Small intestine (tissue), 7 donors: ENCODE measurements at regions not wholly inside any gene's neighbourhood (a gene's known extent, or its start where the extent isn't known, plus 50 kb on each side); places are given as distances from the start of the nearest gene placed in this dataset.

Source experiments
- DNase-seq, 2 donors: peaks; one replicate each; pipeline versions ENCODE4 v3.0.0 to v3.0.0-alpha.2; 2013
- FAIRE-seq: peaks from 2 replicates; lab custom pipeline; 2012; peaks lifted over from hg19 to GRCh38; lab: Jason Lieb, UNC
- H3K27ac ChIP-seq, 3 donors: one replicate each; pipeline ENCODE4 v1.5.1; 2013; ENCODE audit warnings: low read length in 2 of 3, mild to moderate bottlenecking in 2 of 3, control low read depth in 1 of 3, inconsistent platforms in 1 of 3, low read depth in 1 of 3, moderate library complexity in 1 of 3
- H3K27me3 ChIP-seq, 3 donors: one replicate each; pipeline ENCODE4 v1.6.1; 2013; ENCODE audit warnings: low read length in 3 of 3, inconsistent platforms in 1 of 3; ENCODE audit not compliant: control insufficient read depth in 3 of 3, insufficient read depth in 3 of 3
- H3K36me3 ChIP-seq, 3 donors: one replicate each; pipeline ENCODE4 v1.6.1; 2013; ENCODE audit warnings: low read length in 3 of 3, inconsistent platforms in 1 of 3, low read depth in 1 of 3, mild to moderate bottlenecking in 1 of 3, moderate library complexity in 1 of 3; ENCODE audit not compliant: control insufficient read depth in 3 of 3, insufficient read depth in 2 of 3
- H3K4me1 ChIP-seq, 3 donors: one replicate each; pipeline ENCODE4 v1.6.1; 2013; ENCODE audit warnings: low read length in 2 of 3, inconsistent platforms in 1 of 3, low read depth in 1 of 3, mild to moderate bottlenecking in 1 of 3, moderate library complexity in 1 of 3; ENCODE audit not compliant: control insufficient read depth in 3 of 3, insufficient read depth in 2 of 3
- H3K4me3 ChIP-seq, 3 donors: one replicate each; pipeline ENCODE4 v1.5.1; 2013; ENCODE audit warnings: low read length in 3 of 3, control low read depth in 1 of 3, inconsistent platforms in 1 of 3, low read depth in 1 of 3, mild to moderate bottlenecking in 1 of 3, moderate library complexity in 1 of 3
- H3K9me3 ChIP-seq, 2 donors: one replicate each; pipeline ENCODE4 v1.6.1; 2013; ENCODE audit warnings: low read depth in 1 of 2, low read length in 1 of 2; ENCODE audit not compliant: control insufficient read depth in 2 of 2, insufficient read depth in 1 of 2
- WGBS, 3 donors: extraction: QIAGEN DNeasy Blood & Tissue Kit; methylation state at CpG; one replicate each; pipeline ENCODE4 v1.1.7; 2013; 5-methylcytosine and 5-hydroxymethylcytosine counted together
- donor health status: healthy with polysubstance abuse.
- donor health status: control.
- donor health status: control.
- donor health status: Bipolar disorder and iron deficiency.
- donor health status: healthy.

DNA sequence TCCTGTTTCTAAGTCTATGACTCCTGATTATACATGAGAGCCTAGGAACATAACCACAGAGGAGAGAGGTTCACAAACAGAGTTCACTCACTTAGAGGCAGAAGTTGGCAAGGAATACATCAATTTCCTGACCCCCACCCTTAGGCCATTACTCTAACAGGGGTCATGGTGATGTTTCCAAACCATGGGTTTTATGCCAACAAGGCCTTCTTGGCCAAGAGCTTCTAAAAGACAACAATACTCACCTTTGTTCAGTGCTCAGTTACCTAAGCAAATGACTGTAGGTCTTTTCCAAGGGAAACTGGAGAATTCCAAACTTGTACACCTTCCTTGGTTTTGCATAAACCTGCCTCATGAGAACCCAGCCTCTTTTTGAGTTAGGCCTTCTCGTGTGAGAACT lies 52.6 kb downstream of the ERICH4 start:
- H3K9me3 ChIP-seq: no peaks in the 10 kb centered on the region
- no peak overlapping the region for H3K27ac ChIP-seq
- H3K27me3 ChIP-seq: peaks cover 0 to 9% (median 0%) of the 10 kb centered on the region in 3 donors
- no peaks in the 10 kb centered on the region for H3K36me3 ChIP-seq
- WGBS, 3 donors: 25 to 37% (median 29%) methylated on average over 1 of the region's 1 CpG
- FAIRE-seq: no peak
- H3K4me1 ChIP-seq: no peaks in the 10 kb centered on the region
- no peak for DNase-seq
- no peak overlapping the region for H3K4me3 ChIP-seq

DNA sequence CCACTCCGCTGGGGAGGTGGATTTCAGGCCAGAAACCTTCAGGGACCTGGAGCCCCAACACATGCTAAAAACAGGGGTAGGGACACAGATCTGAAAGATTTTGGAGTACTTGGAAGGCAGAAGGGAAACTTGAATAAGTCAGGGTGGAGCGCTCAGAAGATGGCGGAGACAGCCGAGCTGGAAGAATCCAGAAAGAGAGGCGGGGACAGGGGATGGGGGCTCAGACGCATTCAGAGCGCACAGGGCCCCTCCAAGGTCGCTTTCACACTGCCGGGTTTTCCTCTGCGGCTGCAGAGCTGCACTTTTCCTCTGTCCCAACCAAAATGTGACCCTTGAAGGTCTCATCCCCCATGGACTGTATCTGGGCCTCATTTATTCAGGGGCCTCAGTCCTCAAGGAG lies 56.9 kb downstream of the ERICH4 start:
- Histone ChIP-seq H3K4me3 (peak overlapping the region in 1 of 3 donors; percentile 25), H3K27me3 (peaks cover 0 to 9% (median 0%) of the 10 kb centered on the region in 3 donors), H3K4me1 (no peaks in the 10 kb centered on the region), H3K36me3 (no peaks in the 10 kb centered on the region), H3K27ac (peak overlapping the region in 2 of 3 donors; percentile 48 to 72), H3K9me3 (no peaks in the 10 kb centered on the region)
- FAIRE-seq (no peak), DNase-seq (no peak)
- WGBS, 3 donors: 76 to 87% (median 82%) methylated on average over 10 of the region's 10 CpGs

DNA sequence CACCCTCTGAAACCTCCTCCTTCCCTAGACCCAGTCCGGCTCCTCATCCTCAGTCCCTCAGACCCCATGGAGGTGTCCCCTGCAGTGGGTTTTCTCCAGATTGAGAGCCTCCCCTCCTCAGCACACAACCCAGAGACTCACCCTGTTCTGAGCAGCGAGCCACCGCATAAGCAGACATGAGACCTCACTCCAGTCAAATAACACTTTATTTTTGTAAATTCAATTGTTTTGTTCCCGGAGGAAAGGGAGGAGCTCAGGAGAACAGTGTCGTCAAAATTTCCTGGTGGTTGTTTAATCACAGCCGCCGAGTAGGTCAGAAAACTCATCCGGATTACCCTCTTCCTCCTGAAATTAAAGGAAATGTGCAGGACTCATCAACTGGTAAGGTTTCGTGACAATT lies 57.5 kb downstream of the ERICH4 start:
- WGBS, 3 donors: 77 to 91% (median 85%) methylated on average over 9 of the region's 9 CpGs
- FAIRE-seq (no peak), DNase-seq (no peak)
- H3K27ac ChIP-seq: peak overlapping the region in 2 of 3 donors; percentile 48 to 72
- no peaks in the 10 kb centered on the region for H3K4me1 ChIP-seq
- H3K27me3 ChIP-seq: peaks cover 0 to 9% (median 0%) of the 10 kb centered on the region in 3 donors
- H3K9me3 ChIP-seq: no peaks in the 10 kb centered on the region
- peak overlapping the region in 1 of 3 donors; percentile 25 for H3K4me3 ChIP-seq
- no peaks in the 10 kb centered on the region for H3K36me3 ChIP-seq

DNA sequence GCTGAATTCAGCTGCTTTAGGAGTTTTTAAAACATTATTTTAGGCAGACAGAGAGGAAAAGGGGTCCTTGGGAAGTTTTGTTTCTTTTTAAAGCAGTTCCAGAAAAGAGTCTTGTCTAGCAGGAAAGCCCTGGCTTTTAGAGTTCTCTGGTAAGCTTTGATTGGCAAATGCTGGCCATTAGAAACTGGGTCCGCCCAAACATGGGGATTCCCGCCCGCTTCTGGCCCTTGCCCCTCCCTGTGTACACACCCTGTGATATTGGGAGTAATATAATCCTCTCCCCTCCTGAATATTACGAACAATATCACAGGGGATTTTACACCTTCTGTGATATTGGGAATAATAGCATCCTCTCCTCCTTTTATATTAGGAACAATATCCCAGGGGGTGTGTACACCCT lies 58.9 kb downstream of the ERICH4 start:
- WGBS, 3 donors: 19 to 55% (median 36%) methylated on average over 4 of the region's 4 CpGs
- H3K27ac ChIP-seq: no peak overlapping the region
- H3K4me3 ChIP-seq: no peak overlapping the region
- no peak for FAIRE-seq
- H3K4me1 ChIP-seq: no peaks in the 10 kb centered on the region
- H3K9me3 ChIP-seq: no peaks in the 10 kb centered on the region
- H3K27me3 ChIP-seq: peaks cover 0 to 9% (median 2%) of the 10 kb centered on the region in 3 donors
- DNase-seq: no peak
- no peaks in the 10 kb centered on the region for H3K36me3 ChIP-seq

DNA sequence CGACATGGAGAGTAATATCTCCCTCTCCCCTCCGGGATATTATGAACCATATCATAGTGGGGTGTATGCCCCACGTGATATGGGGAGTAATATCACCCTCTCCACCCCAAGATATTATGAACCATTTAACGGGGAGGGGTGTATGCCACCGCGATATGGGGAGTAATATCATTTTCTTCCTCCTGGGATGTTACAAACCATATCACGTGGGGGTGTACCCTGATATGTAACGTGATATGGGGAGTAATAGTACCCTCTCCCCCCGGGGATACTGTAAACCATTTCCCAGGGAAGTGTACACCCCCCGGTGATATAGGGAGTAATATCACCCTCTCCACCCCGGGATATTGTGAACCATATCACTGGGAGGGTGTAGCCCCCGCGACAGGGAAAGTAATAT lies 62.1 kb downstream of the ERICH4 start:
- 80 to 81% (median 81%) methylated on average over 13 of the region's 13 CpGs for WGBS, 3 donors
- DNase-seq: no peak
- no peak for FAIRE-seq
- H3K27me3 ChIP-seq: peaks cover 1 to 2% (median 2%) of the 10 kb centered on the region in 3 donors
- no peaks in the 10 kb centered on the region for H3K4me1 ChIP-seq
- H3K27ac ChIP-seq: no peak overlapping the region
- H3K4me3 ChIP-seq: no peak overlapping the region
- H3K9me3 ChIP-seq: no peaks in the 10 kb centered on the region
- no peaks in the 10 kb centered on the region for H3K36me3 ChIP-seq

DNA sequence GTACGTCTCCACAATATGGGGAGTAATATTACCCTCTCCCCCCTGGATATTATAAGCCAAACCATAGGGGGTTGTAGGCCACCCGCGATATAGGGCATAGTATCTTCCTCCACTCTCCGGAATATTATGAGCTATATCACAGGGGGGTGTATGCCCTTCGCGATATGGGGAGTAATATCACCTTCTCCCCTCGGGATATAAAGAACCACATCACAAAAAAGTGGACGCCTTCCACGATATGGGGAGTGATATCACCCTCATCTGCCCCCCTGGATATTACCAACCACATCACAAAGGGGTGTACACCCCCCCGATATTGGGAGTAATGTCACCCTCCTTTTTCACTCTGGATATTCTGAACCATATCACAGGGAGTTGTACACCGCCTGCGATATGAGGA lies 65.5 kb upstream of the CEACAM21 start:
- no peaks in the 10 kb centered on the region for H3K4me1 ChIP-seq
- H3K9me3 ChIP-seq: no peaks in the 10 kb centered on the region
- no peak for DNase-seq
- WGBS, 3 donors: 72 to 83% (median 78%) methylated on average over 12 of the region's 12 CpGs
- no peak overlapping the region for H3K27ac ChIP-seq
- FAIRE-seq: no peak
- H3K4me3 ChIP-seq: no peak overlapping the region
- H3K36me3 ChIP-seq: no peaks in the 10 kb centered on the region
- peaks cover 2 to 13% (median 2%) of the 10 kb centered on the region in 3 donors for H3K27me3 ChIP-seq

DNA sequence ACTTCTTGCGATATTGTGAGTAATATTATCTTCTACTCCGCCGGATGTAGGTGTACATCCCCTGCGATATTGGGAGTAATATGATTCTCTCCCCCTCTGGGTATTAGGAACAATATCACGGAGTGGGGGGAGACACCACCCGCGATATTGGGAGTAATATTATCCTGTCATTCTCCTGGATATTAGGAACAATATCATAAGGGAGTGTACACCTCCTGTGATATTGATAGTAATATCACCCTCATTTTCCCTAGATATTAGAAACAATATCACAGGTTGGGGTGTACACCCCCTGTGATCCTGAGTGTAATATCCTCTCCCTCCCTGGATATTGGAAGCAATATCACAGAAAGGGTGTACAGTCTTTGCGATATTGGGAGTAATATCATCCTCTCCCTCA lies 64.3 kb upstream of the CEACAM21 start:
- H3K36me3 ChIP-seq: no peaks in the 10 kb centered on the region
- DNase-seq (no peak), FAIRE-seq (no peak)
- H3K9me3 ChIP-seq: no peaks in the 10 kb centered on the region
- H3K27me3 ChIP-seq: peaks cover 0 to 19% (median 2%) of the 10 kb centered on the region in 3 donors
- 65 to 73% (median 71%) methylated on average over 8 of the region's 8 CpGs for WGBS, 3 donors
- H3K4me1 ChIP-seq: no peaks in the 10 kb centered on the region
- H3K4me3 ChIP-seq: no peak overlapping the region
- no peak overlapping the region for H3K27ac ChIP-seq

DNA sequence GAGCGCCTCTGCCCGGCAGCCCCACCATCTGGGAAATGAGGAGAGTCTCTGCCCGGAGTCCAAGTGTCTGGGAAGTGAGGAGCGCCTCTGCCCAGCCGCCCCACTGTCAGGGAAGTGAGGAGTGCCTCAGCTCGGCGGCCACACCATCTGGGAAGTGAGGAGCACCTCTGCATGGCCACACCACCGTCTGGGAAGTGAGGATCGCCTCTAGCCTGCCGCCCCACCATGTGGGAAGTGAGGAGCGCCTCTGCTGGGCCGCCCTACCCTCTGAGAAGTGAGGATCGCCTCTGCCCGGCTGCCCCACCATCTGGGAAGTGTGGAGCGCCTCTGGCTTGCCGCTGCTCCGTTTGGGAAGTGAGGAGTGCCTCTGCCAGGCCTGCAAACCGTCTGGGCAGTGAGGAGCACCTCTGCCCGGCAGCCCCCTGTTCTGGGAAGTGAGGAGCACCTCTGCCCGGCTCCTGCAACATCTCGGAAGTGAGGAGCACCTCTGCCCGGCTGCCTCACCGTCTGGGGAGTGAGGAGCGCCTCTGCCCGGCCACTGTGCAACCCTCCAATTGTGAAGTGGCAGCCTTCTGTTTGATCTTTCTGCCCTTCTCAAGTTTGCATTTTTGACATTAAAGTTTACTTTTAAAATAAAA lies 60.8 kb upstream of the CEACAM21 start:
- FAIRE-seq (no peak), DNase-seq (no peak)
- no peaks in the 10 kb centered on the region for H3K9me3 ChIP-seq
- no peaks in the 10 kb centered on the region for H3K4me1 ChIP-seq
- 60 to 74% (median 67%) methylated on average over 20 to 25 of the region's 25 CpGs for WGBS, 3 donors
- no peak overlapping the region for H3K27ac ChIP-seq
- no peaks in the 10 kb centered on the region for H3K36me3 ChIP-seq
- no peak overlapping the region for H3K4me3 ChIP-seq
- H3K27me3 ChIP-seq: peaks cover 0 to 34% (median 0%) of the 10 kb centered on the region in 3 donors
